A673 (cell line): ENCODE measurements at regions not wholly inside any gene's neighbourhood (a gene's known extent, or its start where the extent isn't known, plus 50 kb on each side); places are given as distances from the start of the nearest gene placed in this dataset.

Experiments used
- EZH2 ChIP-seq: fragments of 200-600 bp; sonication (generic); IDR thresholded peaks from 2 replicates; pipeline ENCODE4 v1.6.1; 2017; ENCODE audit warnings: borderline replicate concordance, low read depth, mild to moderate bottlenecking, mixed read lengths, antibody characterized with exemption, low read length; ENCODE audit not compliant: poor library complexity, severe bottlenecking
- TF ChIP-seq, protein P1 (sequence below): fragments of 300-800, 200-600 bp; sonication (generic); conservative IDR thresholded peaks from 2 replicates; pipeline ENCODE4 v1.5.1; 2017; ENCODE audit warnings: low read depth, mild to moderate bottlenecking, antibody characterized with exemption, low read length, moderate library complexity, mixed read lengths

DNA sequence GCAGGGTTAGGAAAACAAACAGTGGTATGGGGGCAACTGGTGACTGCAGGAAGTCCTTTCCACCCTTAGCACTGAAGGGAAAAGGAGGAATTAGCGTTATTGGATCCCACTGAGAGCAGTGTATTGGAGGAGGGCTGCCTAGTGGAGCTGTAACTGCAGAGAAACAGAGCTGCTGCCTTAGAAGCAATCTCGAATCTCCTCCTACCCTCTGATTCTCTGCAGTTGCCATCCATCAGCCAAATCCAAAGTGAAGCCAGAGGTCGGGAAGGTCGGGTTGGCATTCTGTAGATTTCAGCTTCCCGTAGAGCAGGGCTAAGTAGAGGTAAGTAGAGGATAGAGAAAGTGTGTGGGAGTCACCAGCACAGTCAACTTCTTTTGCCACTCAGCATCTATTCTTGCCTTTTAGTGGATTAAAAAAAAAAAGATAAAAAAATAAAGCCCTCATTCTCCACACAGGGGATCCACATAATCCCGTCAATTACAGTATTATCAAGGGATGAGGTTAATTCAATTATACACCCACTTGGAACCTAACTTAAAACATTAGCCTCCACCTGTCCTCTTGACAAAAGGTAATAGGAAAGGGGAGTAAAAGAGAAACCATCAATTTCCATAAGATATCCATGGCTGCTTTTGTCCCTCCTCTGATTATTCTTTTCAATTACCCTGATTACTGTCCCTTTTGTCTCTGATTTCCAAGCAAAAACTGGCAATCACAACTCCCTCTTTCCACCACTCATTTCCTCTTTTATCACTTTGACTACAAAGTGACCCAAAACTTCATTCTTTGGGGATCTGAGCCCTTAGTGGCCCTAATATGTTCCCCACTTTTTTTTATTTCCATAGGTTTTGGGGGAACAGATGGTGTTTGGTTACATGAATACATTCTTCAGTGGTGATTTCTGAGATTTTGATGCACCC, 234.7 kb downstream of the RBM26 start:
- TF ChIP-seq, protein P1, sequence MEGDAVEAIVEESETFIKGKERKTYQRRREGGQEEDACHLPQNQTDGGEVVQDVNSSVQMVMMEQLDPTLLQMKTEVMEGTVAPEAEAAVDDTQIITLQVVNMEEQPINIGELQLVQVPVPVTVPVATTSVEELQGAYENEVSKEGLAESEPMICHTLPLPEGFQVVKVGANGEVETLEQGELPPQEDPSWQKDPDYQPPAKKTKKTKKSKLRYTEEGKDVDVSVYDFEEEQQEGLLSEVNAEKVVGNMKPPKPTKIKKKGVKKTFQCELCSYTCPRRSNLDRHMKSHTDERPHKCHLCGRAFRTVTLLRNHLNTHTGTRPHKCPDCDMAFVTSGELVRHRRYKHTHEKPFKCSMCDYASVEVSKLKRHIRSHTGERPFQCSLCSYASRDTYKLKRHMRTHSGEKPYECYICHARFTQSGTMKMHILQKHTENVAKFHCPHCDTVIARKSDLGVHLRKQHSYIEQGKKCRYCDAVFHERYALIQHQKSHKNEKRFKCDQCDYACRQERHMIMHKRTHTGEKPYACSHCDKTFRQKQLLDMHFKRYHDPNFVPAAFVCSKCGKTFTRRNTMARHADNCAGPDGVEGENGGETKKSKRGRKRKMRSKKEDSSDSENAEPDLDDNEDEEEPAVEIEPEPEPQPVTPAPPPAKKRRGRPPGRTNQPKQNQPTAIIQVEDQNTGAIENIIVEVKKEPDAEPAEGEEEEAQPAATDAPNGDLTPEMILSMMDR, result no peak
- no peak for TF ChIP-seq EZH2
